ENCODE measurements at regions not wholly inside any gene's neighbourhood (a gene's known extent, or its start where the extent isn't known, plus 50 kb on each side); places are given as distances from the start of the nearest gene placed in this dataset.

DNA sequence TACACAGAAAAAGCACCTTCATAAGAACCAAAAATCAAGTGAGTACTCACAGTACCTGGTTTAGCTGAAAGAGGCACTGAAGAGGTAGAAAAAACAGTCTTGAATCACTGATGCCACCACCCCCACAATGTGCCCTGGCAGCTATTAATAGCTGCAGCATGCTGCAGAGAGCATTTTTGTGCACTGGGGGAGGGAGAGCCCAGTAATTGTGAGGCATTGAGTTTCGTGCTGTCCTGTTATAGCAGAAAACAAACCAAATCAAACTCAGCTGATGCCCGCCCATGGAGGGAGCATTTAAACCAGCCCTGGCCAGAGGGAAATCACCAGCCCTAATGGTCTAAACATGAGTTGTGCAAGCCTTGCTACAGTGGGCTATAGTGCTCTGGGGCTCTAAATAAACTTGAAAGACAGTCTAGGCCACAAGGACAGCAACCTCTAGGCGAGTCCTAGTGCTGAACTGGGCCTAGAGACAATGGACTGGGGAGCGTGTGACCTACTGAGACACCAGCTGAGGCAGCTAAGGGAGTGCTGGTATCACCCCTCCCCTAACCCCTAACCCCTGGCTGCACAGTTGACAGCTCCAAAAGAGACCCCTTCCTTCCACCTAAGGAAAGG is 106.3 kb upstream of the TMLHE start:
- ChIA-PET CTCF (no interaction called here), POLR2A (no interaction called here)
- FAIRE-seq (no peak), DNase-seq (ENCODE audit: low read depth in 1 of 2, low spot score in 1 of 2) (no peak), ATAC-seq (no peak)
- H3K4me3 ChIP-seq: no peak overlapping the region
- WGBS (ENCODE audit: missing lambda C conversion rate): 16% methylated on average over 4 of the region's 4 CpGs
- H3K27ac ChIP-seq: no peak overlapping the region
- H3K4me2 ChIP-seq: no peak overlapping the region
- H3K9me3 ChIP-seq: no peaks in the 10 kb centered on the region
- no peaks in the 10 kb centered on the region for H3K4me1 ChIP-seq
- TF ChIP-seq FOXS1 (CRISPR knock-in tag; IDR thresholded peaks at IDR 0.05) (no peak), EHF (CRISPR knock-in tag; IDR thresholded peaks at IDR 0.05) (no peak)

DNA sequence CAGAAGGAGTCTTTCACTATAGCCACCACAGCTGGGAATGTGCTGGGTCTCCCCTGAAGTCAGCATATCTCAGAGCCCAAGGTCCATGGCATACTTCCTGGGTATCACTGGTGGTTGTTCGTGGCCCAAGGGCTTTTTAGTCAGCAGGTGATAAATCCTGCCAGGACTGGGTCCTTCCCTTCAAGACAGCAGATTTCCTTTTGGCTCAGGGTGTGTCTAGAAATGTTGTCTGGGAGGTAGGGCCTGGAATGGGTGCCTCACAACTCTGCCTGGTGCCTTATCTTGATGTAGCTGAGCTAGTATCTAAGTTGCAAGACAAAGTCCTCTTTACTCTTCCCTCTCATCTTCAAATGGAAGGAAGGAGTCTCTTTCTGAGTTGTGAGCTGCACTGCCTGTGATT is 102.4 kb upstream of the TMLHE start:
- FAIRE-seq (no peak), ATAC-seq (no peak)
- CTCF ChIA-PET: no interaction called here

DNA sequence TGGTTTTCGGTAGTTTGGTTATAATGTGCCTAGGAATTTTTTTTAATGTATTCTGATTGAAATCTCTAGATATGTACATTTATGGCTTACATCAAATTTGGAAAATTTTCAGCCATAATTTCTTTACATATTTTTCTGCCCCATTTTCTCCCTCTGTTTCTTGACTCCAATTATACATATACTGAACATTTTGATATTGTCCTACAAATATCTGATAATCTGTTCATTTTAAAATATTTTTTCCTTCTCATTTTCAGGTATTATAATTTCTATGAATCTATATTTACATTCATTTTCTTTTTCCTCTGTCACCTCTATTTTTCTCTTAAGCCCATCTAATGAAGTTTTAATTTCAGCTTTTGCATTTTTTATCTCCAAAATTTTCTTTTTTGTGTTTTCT is 82.7 kb upstream of the TMLHE start:
- H3K9me3 ChIP-seq: no peaks in the 10 kb centered on the region
- WGBS (ENCODE audit: missing lambda C conversion rate): 61% methylated on average over 1 of the region's 1 CpG

More for the DNA sequence above, 102.4 kb upstream of the TMLHE start:
- Histone ChIP-seq H3K4me3 (no peak overlapping the region), H3K27ac (no peak overlapping the region), H3K4me2 (no peak overlapping the region), H3K9me3 (no peaks in the 10 kb centered on the region), H3K4me1 (no peaks in the 10 kb centered on the region)
- no peak for DNase-seq (ENCODE audit: low read depth in 1 of 2, low spot score in 1 of 2)
- POLR2A ChIA-PET: no interaction called here
- TF ChIP-seq ZNF302 (CRISPR knock-in tag; IDR thresholded peaks at IDR 0.05) (no peak), BHLHE40 (IDR thresholded peaks at IDR 0.05; ENCODE audit: low read depth, low read length) (no peak), MAZ (IDR thresholded peaks at IDR 0.05; ENCODE audit: borderline replicate concordance, low read depth, low read length) (no peak), FOXS1 (CRISPR knock-in tag; IDR thresholded peaks at IDR 0.05) (no peak), HOXB13 (CRISPR knock-in tag; IDR thresholded peaks at IDR 0.05; ENCODE audit: low read depth) (no peak), ZC3H11A (IDR thresholded peaks at IDR 0.05) (no peak), ZSCAN20 (CRISPR knock-in tag; IDR thresholded peaks at IDR 0.05) (no peak), TP53 (CRISPR knock-in tag; IDR thresholded peaks at IDR 0.05) (no peak), CHD4 (IDR thresholded peaks at IDR 0.05; ENCODE audit: borderline replicate concordance) (no peak), CBX2 (IDR thresholded peaks at IDR 0.05; ENCODE audit: borderline replicate concordance, low read depth) (no peak), ESRRA (IDR thresholded peaks at IDR 0.05; ENCODE audit: borderline replicate concordance, low read length) (no peak), EHF (CRISPR knock-in tag; IDR thresholded peaks at IDR 0.05) (no peak), KDM1A (IDR thresholded peaks at IDR 0.05; ENCODE audit: low read depth) (no peak), RFX5 (IDR thresholded peaks at IDR 0.05) (no peak)
- TF ChIP-seq, protein P1, sequence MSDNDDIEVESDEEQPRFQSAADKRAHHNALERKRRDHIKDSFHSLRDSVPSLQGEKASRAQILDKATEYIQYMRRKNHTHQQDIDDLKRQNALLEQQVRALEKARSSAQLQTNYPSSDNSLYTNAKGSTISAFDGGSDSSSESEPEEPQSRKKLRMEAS (IDR thresholded peaks at IDR 0.05): no peak
- 0% methylated on average over 1 of the region's 1 CpG for WGBS (ENCODE audit: missing lambda C conversion rate)

More for the DNA sequence above, 82.7 kb upstream of the TMLHE start:
- ChIA-PET POLR2A (no interaction called here), CTCF (no interaction called here)
- no peak for ATAC-seq
- H3K4me1 ChIP-seq: no peaks in the 10 kb centered on the region
- no peak overlapping the region for H3K4me2 ChIP-seq
- TF ChIP-seq HDAC2 (IDR thresholded peaks at IDR 0.05): no peak
- no peak for TF ChIP-seq PHF8 (IDR thresholded peaks at IDR 0.05; ENCODE audit: borderline replicate concordance, low read depth)
- TF ChIP-seq, protein P2, sequence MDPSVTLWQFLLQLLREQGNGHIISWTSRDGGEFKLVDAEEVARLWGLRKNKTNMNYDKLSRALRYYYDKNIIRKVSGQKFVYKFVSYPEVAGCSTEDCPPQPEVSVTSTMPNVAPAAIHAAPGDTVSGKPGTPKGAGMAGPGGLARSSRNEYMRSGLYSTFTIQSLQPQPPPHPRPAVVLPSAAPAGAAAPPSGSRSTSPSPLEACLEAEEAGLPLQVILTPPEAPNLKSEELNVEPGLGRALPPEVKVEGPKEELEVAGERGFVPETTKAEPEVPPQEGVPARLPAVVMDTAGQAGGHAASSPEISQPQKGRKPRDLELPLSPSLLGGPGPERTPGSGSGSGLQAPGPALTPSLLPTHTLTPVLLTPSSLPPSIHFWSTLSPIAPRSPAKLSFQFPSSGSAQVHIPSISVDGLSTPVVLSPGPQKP (IDR thresholded peaks at IDR 0.05; ENCODE audit: low read depth, low read length): no peak
- TF ChIP-seq, protein P3, sequence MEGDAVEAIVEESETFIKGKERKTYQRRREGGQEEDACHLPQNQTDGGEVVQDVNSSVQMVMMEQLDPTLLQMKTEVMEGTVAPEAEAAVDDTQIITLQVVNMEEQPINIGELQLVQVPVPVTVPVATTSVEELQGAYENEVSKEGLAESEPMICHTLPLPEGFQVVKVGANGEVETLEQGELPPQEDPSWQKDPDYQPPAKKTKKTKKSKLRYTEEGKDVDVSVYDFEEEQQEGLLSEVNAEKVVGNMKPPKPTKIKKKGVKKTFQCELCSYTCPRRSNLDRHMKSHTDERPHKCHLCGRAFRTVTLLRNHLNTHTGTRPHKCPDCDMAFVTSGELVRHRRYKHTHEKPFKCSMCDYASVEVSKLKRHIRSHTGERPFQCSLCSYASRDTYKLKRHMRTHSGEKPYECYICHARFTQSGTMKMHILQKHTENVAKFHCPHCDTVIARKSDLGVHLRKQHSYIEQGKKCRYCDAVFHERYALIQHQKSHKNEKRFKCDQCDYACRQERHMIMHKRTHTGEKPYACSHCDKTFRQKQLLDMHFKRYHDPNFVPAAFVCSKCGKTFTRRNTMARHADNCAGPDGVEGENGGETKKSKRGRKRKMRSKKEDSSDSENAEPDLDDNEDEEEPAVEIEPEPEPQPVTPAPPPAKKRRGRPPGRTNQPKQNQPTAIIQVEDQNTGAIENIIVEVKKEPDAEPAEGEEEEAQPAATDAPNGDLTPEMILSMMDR (IDR thresholded peaks at IDR 0.05): no peak
- TF ChIP-seq FOSL2 (IDR thresholded peaks at IDR 0.05): no peak
- TF ChIP-seq FOSL2 (CRISPR knock-in tag; IDR thresholded peaks at IDR 0.05): no peak
- TF ChIP-seq TP53 (CRISPR knock-in tag; IDR thresholded peaks at IDR 0.05): no peak
- TF ChIP-seq CEBPB (IDR thresholded peaks at IDR 0.05): no peak
- TF ChIP-seq ZNF302 (CRISPR knock-in tag; IDR thresholded peaks at IDR 0.05): no peak
- no peak for TF ChIP-seq JUNB (IDR thresholded peaks at IDR 0.05)
- no peak overlapping the region for H3K27ac ChIP-seq
- DNase-seq (ENCODE audit: low read depth in 1 of 2, low spot score in 1 of 2): no peak
- H3K4me3 ChIP-seq: no peak overlapping the region
- FAIRE-seq: no peak

Data from A549 (cell line).